OCI-LY7 (cell line): ENCODE measurements at regions not wholly inside any gene's neighbourhood (a gene's known extent, or its start where the extent isn't known, plus 50 kb on each side); places are given as distances from the start of the nearest gene placed in this dataset.

Experiments used
- BruUV-seq: library from RNA; stranded (reverse); fragments of 400-500 nt; replicated peaks from 2 replicates; lab custom pipeline; 2021; lab: Mats Ljungman, UMichigan
- CTCF ChIA-PET: fragments of 300-600 bp; sonication (Branson Sonifier 250); formaldehyde crosslinking; loops from one replicate; lab custom pipeline; 2022; ENCODE audit warnings: antibody characterized with exemption; ENCODE audit not compliant: unreplicated experiment; lab: Charles Lee
- POLR2A ChIA-PET: fragments of 300-600 bp; sonication (Branson Sonifier 250); formaldehyde crosslinking; loops from one replicate; lab custom pipeline; 2022; ENCODE audit warnings: antibody characterized with exemption; lab: Charles Lee
- DNase-seq: peaks from one replicate; pipeline ENCODE4 v3.0.0-alpha.2; 2015; ENCODE audit warnings: low spot score
- H2AFZ ChIP-seq: fragments of 200-600 bp; sonication (generic), shearing (Covaris generic); 2 replicates; pipeline ENCODE4 v1.6.1; 2014; ENCODE audit warnings: mild to moderate bottlenecking, antibody characterized with exemption, low read length, moderate library complexity
- H3K27ac ChIP-seq: fragments of 200-600 bp; sonication (generic); 2 replicates; pipeline ENCODE4 v1.5.1; 2014; ENCODE audit warnings: mixed run types, low read depth, mild to moderate bottlenecking, moderate library complexity, low read length, inconsistent platforms; ENCODE audit not compliant: poor library complexity, severe bottlenecking
- H3K36me3 ChIP-seq: fragments of 200-600 bp; sonication (generic); 2 replicates; pipeline ENCODE4 v1.6.1; 2014; ENCODE audit warnings: mild to moderate bottlenecking, antibody characterized with exemption, low read length, moderate library complexity, mixed read lengths; ENCODE audit not compliant: insufficient read depth
- H3K4me1 ChIP-seq: fragments of 200-600 bp; sonication (generic); 2 replicates; pipeline ENCODE4 v1.5.1; 2014; ENCODE audit warnings: mild to moderate bottlenecking, low read length; ENCODE audit not compliant: insufficient read depth, poor library complexity, severe bottlenecking
- H3K4me2 ChIP-seq: fragments of 200-600 bp; sonication (generic); 2 replicates; pipeline ENCODE4 v1.6.1; 2014; ENCODE audit warnings: mild to moderate bottlenecking, low read length
- H3K4me3 ChIP-seq: fragments of 200-600 bp; sonication (generic); 2 replicates; pipeline ENCODE4 v1.5.1; 2014; ENCODE audit warnings: mild to moderate bottlenecking, low read depth, low read length; ENCODE audit not compliant: poor library complexity, severe bottlenecking
- H3K79me2 ChIP-seq: fragments of 200-600 bp; sonication (generic); 2 replicates; pipeline ENCODE4 v1.6.1; 2016; ENCODE audit warnings: low read depth, mild to moderate bottlenecking, low read length, moderate library complexity, mixed read lengths; ENCODE audit not compliant: insufficient read depth
- H3K9me2 ChIP-seq: fragments of 200-600 bp; sonication (generic); 2 replicates; pipeline ENCODE4 v1.6.1; 2016; ENCODE audit warnings: mild to moderate bottlenecking, low read length, mixed read lengths; ENCODE audit not compliant: insufficient read depth
- H3K9me3 ChIP-seq: fragments of 200-600 bp; sonication (generic); 2 replicates; pipeline ENCODE4 v1.6.1; 2014; ENCODE audit warnings: mild to moderate bottlenecking, mixed run types, low read length, mixed read lengths
- H4K20me1 ChIP-seq: fragments of 200-600 bp; sonication (generic); 2 replicates; pipeline ENCODE4 v1.6.1; 2014; ENCODE audit warnings: mild to moderate bottlenecking, antibody characterized with exemption, low read length, moderate library complexity, mixed read lengths; ENCODE audit not compliant: insufficient read depth
- CTCF ChIP-seq: fragments of 200-600 bp; sonication (generic); conservative IDR thresholded peaks from 2 replicates; pipeline ENCODE4 v1.5.1; 2014; ENCODE audit warnings: mild to moderate bottlenecking, antibody characterized with exemption, low read length, moderate library complexity, mixed read lengths
- EZH2phosphoT487 ChIP-seq: fragments of 200-600 bp; sonication (generic); IDR thresholded peaks from 2 replicates; pipeline ENCODE4 v1.6.1; 2018; ENCODE audit warnings: low read depth, borderline replicate concordance, mild to moderate bottlenecking, mixed run types, antibody characterized with exemption, low read length, moderate library complexity, mixed read lengths
- intact Hi-C: fragments of 100-400 bp; cut with micrococcal nuclease; formaldehyde crosslinking; loops from one replicate; pipeline ENCODE4 v1.10.0; 2022; ENCODE audit not compliant: unreplicated experiment

- POLR2A ChIA-PET: no interaction called here
Observed at GRCh38 chr17:79255046-79255445, 180.4 kb downstream of the ENGASE start.

GRCh38 chr17:79252886-79253285 is 178.3 kb downstream of the ENGASE start:
- Histone ChIP-seq H3K4me2 (no peak overlapping the region), H3K4me3 (no peak overlapping the region), H3K4me1 (no peaks in the 10 kb centered on the region), H3K36me3 (no peaks in the 10 kb centered on the region), H3K27ac (no peak overlapping the region), H3K9me3 (no peaks in the 10 kb centered on the region), H3K79me2 (no peaks in the 10 kb centered on the region), H4K20me1 (no peaks in the 10 kb centered on the region), H2AFZ (no peak overlapping the region), H3K9me2 (no peaks in the 10 kb centered on the region)
- ChIA-PET CTCF (no interaction called here), POLR2A (no interaction called here)
- no TSS peak for BruUV-seq
- no peak for DNase-seq
- TF ChIP-seq EZH2phosphoT487: no peak
- no peak for TF ChIP-seq CTCF
- intact Hi-C loops: no loop called here

More at GRCh38 chr17:79255046-79255445, 180.4 kb downstream of the ENGASE start:
- Histone ChIP-seq H3K9me2 (no peaks in the 10 kb centered on the region), H3K4me3 (no peak overlapping the region), H3K4me2 (no peak overlapping the region), H4K20me1 (no peaks in the 10 kb centered on the region), H3K4me1 (no peaks in the 10 kb centered on the region), H2AFZ (no peak overlapping the region), H3K36me3 (no peaks in the 10 kb centered on the region), H3K27ac (no peak overlapping the region), H3K79me2 (no peaks in the 10 kb centered on the region), H3K9me3 (no peaks in the 10 kb centered on the region)
- TF ChIP-seq CTCF (no peak), EZH2phosphoT487 (no peak)
- CTCF ChIA-PET: no interaction called here
- DNase-seq: no peak
- intact Hi-C loops: no loop called here
- BruUV-seq: no TSS peak

- H3K4me2 ChIP-seq: no peak overlapping the region
- H3K9me3 ChIP-seq: no peaks in the 10 kb centered on the region
- intact Hi-C loops: no loop called here
- no peaks in the 10 kb centered on the region for H3K36me3 ChIP-seq
- H3K9me2 ChIP-seq: no peaks in the 10 kb centered on the region
- no peak overlapping the region for H3K27ac ChIP-seq
- no peak overlapping the region for H2AFZ ChIP-seq
- no peaks in the 10 kb centered on the region for H4K20me1 ChIP-seq
- TF ChIP-seq CTCF: no peak
- POLR2A ChIA-PET: no interaction called here
- H3K4me1 ChIP-seq: no peaks in the 10 kb centered on the region
- DNase-seq: no peak
- no peak overlapping the region for H3K4me3 ChIP-seq
- BruUV-seq: no TSS peak
- H3K79me2 ChIP-seq: no peaks in the 10 kb centered on the region
- CTCF ChIA-PET: no interaction called here
Observed at GRCh38 chr17:79251824-79252223, 177.2 kb downstream of the ENGASE start.
